ENCODE measurements at regions not wholly inside any gene's neighbourhood (a gene's known extent, or its start where the extent isn't known, plus 50 kb on each side); places are given as distances from the start of the nearest gene placed in this dataset.
A peak's percentile ranks its signal among the peaks of the same experiment; 100 is the strongest.

DNA sequence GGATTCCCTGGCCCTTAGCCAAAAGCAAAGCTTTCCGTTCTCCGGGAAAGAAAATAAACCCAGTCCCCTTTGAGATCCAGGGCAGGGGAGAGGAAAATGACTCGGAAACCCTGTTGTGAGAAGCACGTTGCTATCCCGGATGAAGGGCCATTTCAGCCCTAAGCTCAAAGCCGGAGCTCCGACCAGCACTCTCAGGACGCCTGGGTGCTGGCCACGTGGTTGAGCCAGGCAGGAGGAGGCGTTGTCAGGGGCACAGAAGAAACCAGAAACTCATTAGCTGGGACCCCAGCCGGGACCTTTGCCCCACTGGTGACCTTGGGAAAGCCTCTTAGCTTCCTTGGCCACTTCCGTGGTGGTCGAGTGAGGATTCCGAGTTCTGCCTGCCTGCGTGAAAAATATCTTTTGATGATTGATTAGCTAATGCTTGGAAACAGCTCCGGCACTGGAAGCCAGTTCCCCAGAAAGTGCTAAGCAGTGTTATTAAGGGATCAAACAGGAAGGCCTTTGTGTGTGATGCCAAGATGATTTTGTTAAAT lies 57.6 kb upstream of the FZD10 start:
- no peak for DNase-seq
- 6 to 18% methylated on average over 16 of the region's 16 CpGs for WGBS, 2 donors
- peaks cover 0 to 47% (median 35%) of the 10 kb centered on the region in 3 donors for H3K27me3 ChIP-seq
- peaks cover 0 to 2% (median 0%) of the 10 kb centered on the region in 4 donors for H3K4me1 ChIP-seq
- no peaks in the 10 kb centered on the region for H3K36me3 ChIP-seq
- intact Hi-C loops (cut with DNase I) = no loop called here
- H3K4me3 ChIP-seq = peak overlapping the region in 1 of 4 donors; percentile 7
- TF ChIP-seq POLR2A (IDR thresholded peaks at IDR 0.05) (no peak), EP300 (IDR thresholded peaks at IDR 0.05) (no peak), POLR2AphosphoS5 (IDR thresholded peaks at IDR 0.05) (no peak)
- TF ChIP-seq, protein P1, sequence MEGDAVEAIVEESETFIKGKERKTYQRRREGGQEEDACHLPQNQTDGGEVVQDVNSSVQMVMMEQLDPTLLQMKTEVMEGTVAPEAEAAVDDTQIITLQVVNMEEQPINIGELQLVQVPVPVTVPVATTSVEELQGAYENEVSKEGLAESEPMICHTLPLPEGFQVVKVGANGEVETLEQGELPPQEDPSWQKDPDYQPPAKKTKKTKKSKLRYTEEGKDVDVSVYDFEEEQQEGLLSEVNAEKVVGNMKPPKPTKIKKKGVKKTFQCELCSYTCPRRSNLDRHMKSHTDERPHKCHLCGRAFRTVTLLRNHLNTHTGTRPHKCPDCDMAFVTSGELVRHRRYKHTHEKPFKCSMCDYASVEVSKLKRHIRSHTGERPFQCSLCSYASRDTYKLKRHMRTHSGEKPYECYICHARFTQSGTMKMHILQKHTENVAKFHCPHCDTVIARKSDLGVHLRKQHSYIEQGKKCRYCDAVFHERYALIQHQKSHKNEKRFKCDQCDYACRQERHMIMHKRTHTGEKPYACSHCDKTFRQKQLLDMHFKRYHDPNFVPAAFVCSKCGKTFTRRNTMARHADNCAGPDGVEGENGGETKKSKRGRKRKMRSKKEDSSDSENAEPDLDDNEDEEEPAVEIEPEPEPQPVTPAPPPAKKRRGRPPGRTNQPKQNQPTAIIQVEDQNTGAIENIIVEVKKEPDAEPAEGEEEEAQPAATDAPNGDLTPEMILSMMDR (IDR thresholded peaks at IDR 0.05) = no peak
- peaks cover 0 to 2% (median 0%) of the 10 kb centered on the region in 4 donors for H3K9me3 ChIP-seq
- no peak overlapping the region for H3K27ac ChIP-seq

DNA sequence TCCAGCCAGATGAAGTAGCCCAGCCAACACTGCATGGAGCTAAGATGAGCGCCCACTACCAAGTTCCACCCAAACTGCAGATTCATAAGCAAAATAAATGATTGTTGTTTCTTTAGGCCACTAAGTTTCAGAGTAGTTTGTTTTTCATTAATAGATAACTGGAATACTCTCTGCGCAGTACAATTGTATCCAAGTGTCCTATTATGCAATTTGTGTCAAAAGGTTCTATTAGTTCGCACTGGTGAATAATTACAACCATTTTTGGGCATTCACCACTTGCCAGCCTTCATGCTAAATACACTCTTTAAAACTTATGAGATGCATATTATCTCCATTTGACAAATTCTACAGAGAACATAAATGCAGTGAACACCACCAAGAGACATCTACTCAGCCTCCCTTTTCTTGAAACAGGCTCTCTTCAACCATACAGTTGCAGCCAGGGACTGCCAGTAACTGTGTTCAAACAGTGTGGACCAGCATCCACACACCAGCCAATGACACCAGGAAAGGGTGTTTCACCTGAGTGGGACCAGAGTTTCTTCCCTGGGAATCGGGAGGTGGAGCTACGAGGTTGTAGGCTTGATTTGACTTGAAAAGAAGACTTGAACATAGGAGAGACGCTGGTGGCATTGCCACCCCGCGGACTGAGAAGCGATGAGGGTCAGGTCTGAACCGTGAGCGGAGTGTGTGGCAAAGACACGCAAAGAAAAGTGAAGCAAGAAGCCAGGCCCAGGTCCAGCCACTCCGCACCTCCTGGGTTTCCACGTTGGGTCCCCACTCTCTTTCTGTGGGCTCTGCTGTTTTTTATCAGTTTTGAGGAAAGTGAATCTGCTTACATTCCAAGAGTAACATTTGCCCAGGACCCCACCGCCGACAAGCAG lies 53.0 kb upstream of the FZD10 start:
- H3K4me3 ChIP-seq = no peak overlapping the region
- H3K9me3 ChIP-seq = peaks cover 0 to 2% (median 0%) of the 10 kb centered on the region in 4 donors
- no peak for DNase-seq
- H3K4me1 ChIP-seq = peaks cover 0 to 2% (median 0%) of the 10 kb centered on the region in 4 donors
- TF ChIP-seq EP300 (IDR thresholded peaks at IDR 0.05) (no peak), POLR2AphosphoS5 (IDR thresholded peaks at IDR 0.05) (no peak), POLR2A (IDR thresholded peaks at IDR 0.05) (no peak)
- TF ChIP-seq, protein P1 (IDR thresholded peaks at IDR 0.05) = no peak
- H3K27me3 ChIP-seq = peaks cover 0 to 35% (median 30%) of the 10 kb centered on the region in 3 donors
- H3K27ac ChIP-seq = no peak overlapping the region
- WGBS, 2 donors = 86 to 89% methylated on average over 16 of the region's 16 CpGs
- no peaks in the 10 kb centered on the region for H3K36me3 ChIP-seq
- intact Hi-C loops (cut with DNase I) = no loop called here

DNA sequence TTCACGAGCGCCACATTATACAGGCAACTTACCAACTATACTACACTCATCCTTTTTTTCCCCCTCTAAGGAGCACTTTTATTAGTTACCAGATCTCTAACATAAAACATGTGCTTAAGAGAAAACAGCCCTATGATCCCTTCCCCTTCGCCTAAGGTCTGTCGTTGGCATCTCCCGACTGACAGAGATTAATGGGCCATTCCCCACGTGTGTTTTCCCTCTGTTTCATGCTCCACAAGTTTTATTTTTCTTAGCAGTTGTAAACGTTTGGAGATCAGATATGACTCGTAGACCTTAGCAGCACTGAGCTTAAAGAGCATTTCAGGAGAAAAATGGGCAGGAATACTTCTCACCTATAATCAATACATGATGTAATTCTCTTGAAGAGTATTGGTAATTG lies 51.4 kb upstream of the FZD10 start:
- Histone ChIP-seq H3K4me1 (no peaks in the 10 kb centered on the region), H3K36me3 (no peaks in the 10 kb centered on the region), H3K4me3 (no peak overlapping the region), H3K27ac (no peak overlapping the region), H3K9me3 (peaks cover 0 to 2% (median 0%) of the 10 kb centered on the region in 4 donors), H3K27me3 (peaks cover 0 to 21% (median 14%) of the 10 kb centered on the region in 3 donors)
- WGBS, 2 donors = 51 to 53% methylated on average over 8 of the region's 8 CpGs
- no peak for TF ChIP-seq POLR2AphosphoS5 (IDR thresholded peaks at IDR 0.05)
- TF ChIP-seq EP300 (IDR thresholded peaks at IDR 0.05) = no peak
- TF ChIP-seq, protein P1 (IDR thresholded peaks at IDR 0.05) = no peak
- no peak for TF ChIP-seq POLR2A (IDR thresholded peaks at IDR 0.05)
- intact Hi-C loops (cut with DNase I) = no loop called here
- no peak for DNase-seq

DNA sequence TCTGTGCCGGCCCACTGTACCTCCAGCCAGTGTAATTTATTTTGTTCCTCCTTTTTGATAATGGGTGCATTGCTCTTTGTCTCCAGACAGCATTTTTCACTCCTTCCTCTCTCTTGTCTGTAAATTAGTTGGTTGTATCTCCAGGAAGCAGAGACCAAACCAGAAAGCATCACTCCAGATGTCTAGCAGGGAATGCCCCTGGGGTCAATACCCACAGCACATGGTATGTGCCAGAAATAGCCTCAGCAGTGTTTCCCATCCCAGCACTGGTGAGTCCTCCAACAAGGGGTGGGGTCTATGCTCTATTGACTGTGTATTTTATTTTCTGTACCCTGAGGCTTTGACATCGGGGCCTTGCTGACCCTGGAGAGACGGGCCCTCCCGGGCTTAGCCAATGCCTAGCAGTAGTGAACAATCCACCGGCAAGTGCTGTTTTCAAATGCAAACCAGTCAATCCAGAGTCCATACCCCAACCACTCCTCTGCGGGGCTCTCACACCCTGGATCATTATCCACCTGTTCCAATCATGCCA lies 50.2 kb upstream of the FZD10 start:
- 69 to 70% methylated on average over 6 of the region's 6 CpGs for WGBS, 2 donors
- H3K27me3 ChIP-seq = peaks cover 0 to 21% (median 6%) of the 10 kb centered on the region in 3 donors
- no peaks in the 10 kb centered on the region for H3K4me1 ChIP-seq

More for the DNA sequence above, 50.2 kb upstream of the FZD10 start:
- Histone ChIP-seq H3K4me3 (no peak overlapping the region), H3K36me3 (no peaks in the 10 kb centered on the region), H3K27ac (no peak overlapping the region), H3K9me3 (peaks cover 0 to 2% (median 0%) of the 10 kb centered on the region in 4 donors)
- TF ChIP-seq POLR2AphosphoS5 (IDR thresholded peaks at IDR 0.05) = no peak
- TF ChIP-seq, protein P1 (IDR thresholded peaks at IDR 0.05) = no peak
- no peak for TF ChIP-seq POLR2A (IDR thresholded peaks at IDR 0.05)
- no peak for TF ChIP-seq EP300 (IDR thresholded peaks at IDR 0.05)
- intact Hi-C loops (cut with DNase I) = no loop called here
- DNase-seq = no peak
